Heart right ventricle (tissue), 16 donors: ENCODE measurements at regions not wholly inside any gene's neighbourhood (a gene's known extent, or its start where the extent isn't known, plus 50 kb on each side); places are given as distances from the start of the nearest gene placed in this dataset.

ENCODE experiments used
- ATAC-seq, 8 donors: fragments of 200-7000 bp; cut with Tn5 transposase; one replicate each; pipeline ENCODE4 v1.9.1; 2020; ENCODE audit warnings: mild to moderate bottlenecking in 8 of 8, moderate library complexity in 8 of 8, moderate number of reproducible peaks in 1 of 8
- DNase-seq, 2 donors: peaks; one replicate each; pipeline ENCODE4 v3.0.0-alpha.2; 2020
- H3K27ac ChIP-seq, 10 donors: fragments of 200-600 bp; sonication (generic) in 2 of 10; one replicate each; pipeline versions ENCODE4 v1.5.0 to v1.8.0; 2020 to 2022; ENCODE audit warnings: mild to moderate bottlenecking in 3 of 10
- H3K27me3 ChIP-seq, 7 donors: fragments of 200-600 bp; one replicate each; pipeline ENCODE4 v1.8.0; 2021 to 2022; ENCODE audit warnings: mild to moderate bottlenecking in 2 of 7
- H3K36me3 ChIP-seq, 9 donors: fragments of 200-600 bp; sonication (generic) in 1 of 9; one replicate each; pipeline versions ENCODE4 v1.5.0 to v1.8.0; 2020 to 2022; ENCODE audit warnings: mild to moderate bottlenecking in 2 of 9
- H3K4me1 ChIP-seq, 9 donors: fragments of 200-600 bp; sonication (generic) in 1 of 9; one replicate each; pipeline versions ENCODE4 v1.5.0 to v1.8.0; 2020 to 2022; ENCODE audit warnings: mild to moderate bottlenecking in 4 of 9
- H3K4me3 ChIP-seq, 10 donors: fragments of 200-600 bp; sonication (generic) in 2 of 10; one replicate each; pipeline versions ENCODE4 v1.5.0 to v1.8.0; 2020 to 2022; ENCODE audit warnings: mild to moderate bottlenecking in 7 of 10, moderate library complexity in 2 of 10
- H3K9me3 ChIP-seq, 11 donors: fragments of 200-600 bp in 10 of 11; sonication (generic) in 2 of 11; one replicate each; pipeline versions ENCODE4 v1.5.0 to v1.8.0; 2013 to 2022; ENCODE audit warnings: mild to moderate bottlenecking in 2 of 11, control low read depth in 1 of 11, moderate library complexity in 1 of 11
- WGBS, 2 donors: extraction: QIAGEN DNeasy Blood & Tissue Kit; methylation state at CpG; one replicate each; pipeline ENCODE4 v1.1.7; 2013; ENCODE audit warnings: inconsistent platforms in 1 of 2; 5-methylcytosine and 5-hydroxymethylcytosine counted together
- intact Hi-C, 10 donors: fragments of 100-400 bp; cut with DNase I; formaldehyde crosslinking; loops; one replicate each; pipeline versions ENCODE4 v1.11.1 to v1.14.2; 2022
- TF ChIP-seq, protein P1 (sequence below), 9 donors: fragments of 200-600 bp; sonication (generic) in 2 of 9; IDR thresholded peaks; one replicate each; pipeline versions ENCODE4 v1.5.0 to v1.8.0; 2021 to 2022; ENCODE audit warnings: antibody characterized with exemption in 9 of 9, mild to moderate bottlenecking in 5 of 9, moderate library complexity in 1 of 9
- donor health status: Arrhythmogenic right ventricular cardiomyopathy.
- donor health status: ischemic (EF 13 %, LVEDD 7.1; RV severe dilation, severe dysfunction).
- donor health status: healthy with polysubstance abuse.
- donor health status: DM: no; HTN: yes; CAD: no.
- donor health status: DM: no; HTN: no; CAD: no.
- donor health status: ischemic (EF 25% LVEDD 6.9; RV normal size, moderate dysfunction).
- donor health status: ischemic (EF 25% LVEDD 5.7; RV mildly dilated, moderate dysfunction).
- donor health status: healthy.
- donor health status: DM: yes; HTN: yes; CAD: no.
- donor health status: Ischemic cardiomyopathy.
- donor health status: ischemic (EF 35%, LVEDD 5.7; RV mildly dilated, moderate dysfunction).
- donor health status: nonischemic (EF 11% LVEDD 7.7; RV severe dilation, severe dysfunction).
- donor health status: DM: yes; HTN: yes; CAD: no.
- donor health status: PGD.
- donor health status: ischemic (EF 29% LVEDD 5.4; RV normal size, mild dysfunction).
- donor health status: nonischemic (EF 23%, LVEDD 6.1; RV moderate dilation, normal function).

DNA sequence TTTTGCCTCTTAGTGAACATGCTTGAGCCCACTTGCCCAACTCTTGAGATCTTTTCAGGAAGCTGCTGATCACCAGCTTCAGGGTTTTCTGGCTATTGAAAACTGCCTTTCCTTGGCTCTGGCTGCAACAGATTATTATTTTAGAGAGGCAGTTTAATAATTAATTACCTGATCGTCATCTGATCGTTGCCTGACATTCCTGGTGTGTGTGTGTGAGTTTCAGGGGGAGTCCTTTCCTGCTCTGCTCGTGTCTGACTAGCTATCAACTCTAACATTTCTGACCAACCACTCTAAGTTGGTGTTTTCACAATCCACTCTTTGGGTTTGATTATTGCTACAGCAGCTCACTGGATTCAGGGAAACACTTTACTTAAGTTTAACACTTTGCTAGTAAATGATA lies 84.3 kb upstream of the SPATA16 start:
- peaks cover 0 to 32% (median 0%) of the 10 kb centered on the region in 11 donors for H3K9me3 ChIP-seq
- TF ChIP-seq, protein P1, sequence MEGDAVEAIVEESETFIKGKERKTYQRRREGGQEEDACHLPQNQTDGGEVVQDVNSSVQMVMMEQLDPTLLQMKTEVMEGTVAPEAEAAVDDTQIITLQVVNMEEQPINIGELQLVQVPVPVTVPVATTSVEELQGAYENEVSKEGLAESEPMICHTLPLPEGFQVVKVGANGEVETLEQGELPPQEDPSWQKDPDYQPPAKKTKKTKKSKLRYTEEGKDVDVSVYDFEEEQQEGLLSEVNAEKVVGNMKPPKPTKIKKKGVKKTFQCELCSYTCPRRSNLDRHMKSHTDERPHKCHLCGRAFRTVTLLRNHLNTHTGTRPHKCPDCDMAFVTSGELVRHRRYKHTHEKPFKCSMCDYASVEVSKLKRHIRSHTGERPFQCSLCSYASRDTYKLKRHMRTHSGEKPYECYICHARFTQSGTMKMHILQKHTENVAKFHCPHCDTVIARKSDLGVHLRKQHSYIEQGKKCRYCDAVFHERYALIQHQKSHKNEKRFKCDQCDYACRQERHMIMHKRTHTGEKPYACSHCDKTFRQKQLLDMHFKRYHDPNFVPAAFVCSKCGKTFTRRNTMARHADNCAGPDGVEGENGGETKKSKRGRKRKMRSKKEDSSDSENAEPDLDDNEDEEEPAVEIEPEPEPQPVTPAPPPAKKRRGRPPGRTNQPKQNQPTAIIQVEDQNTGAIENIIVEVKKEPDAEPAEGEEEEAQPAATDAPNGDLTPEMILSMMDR (IDR thresholded peaks at IDR 0.05): no peak
- H3K4me3 ChIP-seq: no peak overlapping the region
- ATAC-seq (no peak), DNase-seq (no peak)
- no peaks in the 10 kb centered on the region for H3K36me3 ChIP-seq
- WGBS, 2 donors: 78 to 83% methylated on average over 3 of the region's 3 CpGs
- H3K27ac ChIP-seq: no peak overlapping the region
- intact Hi-C loops: loop anchor here in 1 of 10 donors (5.0 kb wide), 1 partner anchor 92 kb away; no protein-coding TSS in a partner anchor
- no peaks in the 10 kb centered on the region for H3K4me1 ChIP-seq
- H3K27me3 ChIP-seq: no peaks in the 10 kb centered on the region

DNA sequence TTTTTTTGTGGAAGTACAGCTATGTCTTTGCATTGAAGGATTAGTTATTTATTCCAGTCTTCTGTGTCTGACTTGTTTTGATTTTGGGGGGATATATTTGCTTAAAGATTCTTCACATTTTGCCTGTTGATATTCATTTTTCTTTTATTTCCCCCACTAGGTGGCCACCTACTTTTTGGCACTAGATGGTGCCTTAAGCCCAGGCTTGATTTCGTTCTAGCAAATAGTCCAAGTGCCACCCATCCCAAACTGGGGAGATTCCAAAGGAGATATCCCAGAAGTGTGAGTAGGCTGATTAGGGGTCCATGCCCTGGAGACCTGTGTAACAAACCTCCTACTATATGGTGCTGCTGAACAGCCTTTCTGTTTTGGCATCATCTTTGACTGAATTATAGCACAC lies 80.0 kb upstream of the SPATA16 start:
- no peaks in the 10 kb centered on the region for H3K4me1 ChIP-seq
- DNase-seq (no peak), ATAC-seq (no peak)
- H3K36me3 ChIP-seq: no peaks in the 10 kb centered on the region
- H3K27ac ChIP-seq: no peak overlapping the region
- 38 to 68% methylated on average over 1 of the region's 1 CpG for WGBS, 2 donors
- H3K4me3 ChIP-seq: no peak overlapping the region
- no peaks in the 10 kb centered on the region for H3K27me3 ChIP-seq
- intact Hi-C loops: no loop called here
- TF ChIP-seq, protein P1 (IDR thresholded peaks at IDR 0.05): peak in 4 of 9 donors; percentile 14 to 40 (median 30)
- H3K9me3 ChIP-seq: peaks cover 0 to 35% (median 10%) of the 10 kb centered on the region in 11 donors

GRCh38 chr3:173217127-173217526 lies 76.1 kb upstream of the SPATA16 start:
- Histone ChIP-seq H3K27ac (no peak overlapping the region), H3K9me3 (peaks cover 0 to 42% (median 10%) of the 10 kb centered on the region in 11 donors), H3K4me3 (no peak overlapping the region), H3K36me3 (no peaks in the 10 kb centered on the region), H3K27me3 (no peaks in the 10 kb centered on the region), H3K4me1 (no peaks in the 10 kb centered on the region)
- intact Hi-C loops: loop anchor here in 1 of 10 donors (10.0 kb wide), 1 partner anchor 112 kb away; no protein-coding TSS in a partner anchor
- DNase-seq (no peak), ATAC-seq (peak in 1 of 8 donors; percentile 51)
- TF ChIP-seq, protein P1 (IDR thresholded peaks at IDR 0.05): no peak
- WGBS, 2 donors: 72 to 76% methylated on average over 3 of the region's 3 CpGs

DNA sequence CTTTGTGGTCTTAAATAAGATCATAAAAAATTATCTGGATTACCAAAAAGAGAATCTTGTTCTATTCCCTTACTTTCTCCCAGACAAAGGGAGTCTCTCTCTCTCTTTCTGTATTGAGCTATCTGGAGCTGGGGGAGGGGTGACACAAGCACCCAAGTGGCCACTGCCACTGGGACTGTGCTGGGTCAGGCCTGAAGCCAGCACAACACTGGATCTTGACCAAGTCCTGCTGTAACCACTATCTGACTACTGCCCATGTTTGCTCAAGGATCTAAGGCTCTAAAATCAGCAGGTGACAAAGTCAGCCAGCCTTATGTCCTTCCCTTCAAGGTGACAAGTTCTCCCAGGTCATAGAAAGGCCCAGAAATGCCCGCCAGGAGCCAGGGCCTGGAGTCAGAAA lies 75.0 kb upstream of the SPATA16 start:
- 75 to 81% methylated on average over 1 of the region's 1 CpG for WGBS, 2 donors
- no peak overlapping the region for H3K4me3 ChIP-seq
- no peaks in the 10 kb centered on the region for H3K27me3 ChIP-seq
- H3K36me3 ChIP-seq: no peaks in the 10 kb centered on the region
- DNase-seq (peak in 1 of 2 donors; percentile 5), ATAC-seq (peak in 4 of 8 donors; percentile 35 to 79 (median 60))
- no peak overlapping the region for H3K27ac ChIP-seq
- H3K9me3 ChIP-seq: peaks cover 0 to 42% (median 8%) of the 10 kb centered on the region in 11 donors
- intact Hi-C loops: loop anchor here in 1 of 10 donors (10.0 kb wide), 1 partner anchor 111 kb away; no protein-coding TSS in a partner anchor
- no peaks in the 10 kb centered on the region for H3K4me1 ChIP-seq
- TF ChIP-seq, protein P1 (IDR thresholded peaks at IDR 0.05): no peak
